HepG2 (cell line): ENCODE measurements at regions not wholly inside any gene's neighbourhood (a gene's known extent, or its start where the extent isn't known, plus 50 kb on each side); places are given as distances from the start of the nearest gene placed in this dataset.

Experiments
- FOSL2 ChIP-seq: sonication (generic); formaldehyde crosslinking; IDR thresholded peaks from 2 replicates; pipeline ENCODE4 v1.4.0; 2020; ENCODE audit warnings: missing genetic modification reagents
- NFE2L2 ChIP-seq: fragments of 150-350 bp; IDR thresholded peaks from 2 replicates; pipeline ENCODE4 v1.6.1; 2014; ENCODE audit warnings: low read length
- TCF12 ChIP-seq, 2 experiments: fragments of 450-650 bp in 1 of 2; sonication (generic) in 1 of 2; formaldehyde crosslinking in 1 of 2; IDR thresholded peaks; 2 replicates each; pipeline versions ENCODE4 v1.6.1 to v1.8.0; 2017 to 2022; ENCODE audit warnings: antibody characterized with exemption in 1 of 2, mild to moderate bottlenecking in 1 of 2, missing genetic modification reagents in 1 of 2, moderate library complexity in 1 of 2
- ZBTB21 ChIP-seq: sonication (generic); formaldehyde crosslinking; IDR thresholded peaks from 2 replicates; pipeline ENCODE4 v1.4.0; 2020; ENCODE audit warnings: missing genetic modification reagents
- ZNF484 ChIP-seq: sonication (generic); formaldehyde crosslinking; IDR thresholded peaks from 2 replicates; pipeline ENCODE4 v1.5.1; 2020; ENCODE audit warnings: mild to moderate bottlenecking, low read depth, missing genetic modification reagents, borderline replicate concordance
- TF ChIP-seq, protein P1 (sequence below): sonication (generic); formaldehyde crosslinking; IDR thresholded peaks from 2 replicates; pipeline ENCODE4 v1.5.0; 2020; ENCODE audit warnings: mild to moderate bottlenecking, missing genetic modification reagents, moderate library complexity

DNA sequence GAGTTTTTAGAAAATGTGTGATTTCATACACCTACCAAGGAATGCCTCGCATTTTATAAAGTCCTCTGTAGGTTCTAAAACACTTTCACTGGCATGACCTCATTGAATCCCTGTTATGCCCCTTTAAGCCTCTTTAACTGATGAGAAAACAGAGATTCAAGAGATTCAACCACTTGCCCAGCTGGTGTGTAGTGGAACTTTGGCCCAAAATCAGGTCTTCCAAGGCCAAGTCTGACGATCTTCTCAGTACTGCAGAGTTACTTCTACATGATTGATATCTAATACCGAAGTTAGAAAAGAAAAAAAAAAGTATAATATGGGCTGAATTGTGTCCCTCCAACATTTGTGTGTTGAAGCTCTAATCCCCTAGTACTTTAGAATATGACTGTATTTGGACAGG lies 202.0 kb downstream of the WDR11 start:
- TF ChIP-seq, protein P1, sequence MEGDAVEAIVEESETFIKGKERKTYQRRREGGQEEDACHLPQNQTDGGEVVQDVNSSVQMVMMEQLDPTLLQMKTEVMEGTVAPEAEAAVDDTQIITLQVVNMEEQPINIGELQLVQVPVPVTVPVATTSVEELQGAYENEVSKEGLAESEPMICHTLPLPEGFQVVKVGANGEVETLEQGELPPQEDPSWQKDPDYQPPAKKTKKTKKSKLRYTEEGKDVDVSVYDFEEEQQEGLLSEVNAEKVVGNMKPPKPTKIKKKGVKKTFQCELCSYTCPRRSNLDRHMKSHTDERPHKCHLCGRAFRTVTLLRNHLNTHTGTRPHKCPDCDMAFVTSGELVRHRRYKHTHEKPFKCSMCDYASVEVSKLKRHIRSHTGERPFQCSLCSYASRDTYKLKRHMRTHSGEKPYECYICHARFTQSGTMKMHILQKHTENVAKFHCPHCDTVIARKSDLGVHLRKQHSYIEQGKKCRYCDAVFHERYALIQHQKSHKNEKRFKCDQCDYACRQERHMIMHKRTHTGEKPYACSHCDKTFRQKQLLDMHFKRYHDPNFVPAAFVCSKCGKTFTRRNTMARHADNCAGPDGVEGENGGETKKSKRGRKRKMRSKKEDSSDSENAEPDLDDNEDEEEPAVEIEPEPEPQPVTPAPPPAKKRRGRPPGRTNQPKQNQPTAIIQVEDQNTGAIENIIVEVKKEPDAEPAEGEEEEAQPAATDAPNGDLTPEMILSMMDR (CRISPR knock-in tag), result no peak
- TF ChIP-seq FOSL2 (CRISPR knock-in tag), result no peak
- TF ChIP-seq ZBTB21 (CRISPR knock-in tag), result no peak
- no peak for TF ChIP-seq NFE2L2
- no peak for TF ChIP-seq ZNF484
- no peak for TF ChIP-seq TCF12 (IDR thresholded peaks at IDR 0.05)
- no peak for TF ChIP-seq TCF12 (CRISPR knock-in tag; IDR thresholded peaks at IDR 0.05)
